HEK293 (cell line): ENCODE measurements at regions not wholly inside any gene's neighbourhood (a gene's known extent, or its start where the extent isn't known, plus 50 kb on each side); places are given as distances from the start of the nearest gene placed in this dataset.

ENCODE experiments used
- CTCF ChIA-PET: fragments of 350-600 bp; formaldehyde crosslinking; extraction: SDS; loops from one replicate; lab custom pipeline; 2021; ENCODE audit warnings: antibody characterized with exemption; lab: Yijun Ruan, JAX
- POLR2A ChIA-PET: fragments of 300-600 bp; formaldehyde crosslinking; extraction: SDS; loops from one replicate; lab custom pipeline; 2020; ENCODE audit warnings: antibody characterized with exemption, inconsistent platforms; lab: Yijun Ruan, JAX
- H3K27ac ChIP-seq: fragments of 200-500 bp; sonication (Bioruptor generic); 2 replicates; pipeline ENCODE4 v1.5.1; 2014; ENCODE audit warnings: low read depth, low read length, control low read depth, inconsistent platforms; ENCODE audit errors: extremely low read depth
- H3K36me3 ChIP-seq, 2 experiments: fragments of 200-500 bp in 1 of 2; sonication (Bioruptor generic) in 1 of 2; 1 replicate in 1 of 2; 2 replicates in 1 of 2; pipeline ENCODE4 v1.5.1; 2014 to 2017; ENCODE audit warnings: inconsistent platforms in 2 of 2, low read length in 2 of 2; ENCODE audit not compliant: control insufficient read depth in 2 of 2, insufficient read depth in 1 of 2
- H3K4me1 ChIP-seq: fragments of 200-500 bp; sonication (Bioruptor generic); 2 replicates; pipeline ENCODE4 v1.5.1; 2014; ENCODE audit warnings: mild to moderate bottlenecking, low read length, inconsistent platforms; ENCODE audit not compliant: control insufficient read depth, insufficient read depth
- H3K4me3 ChIP-seq: 2 replicates; pipeline ENCODE4 v1.5.1; 2011; ENCODE audit warnings: low read depth, mild to moderate bottlenecking, control low read depth, low read length, moderate library complexity
- H3K9me3 ChIP-seq: fragments of 200-500 bp; sonication (Bioruptor generic); 2 replicates; pipeline ENCODE4 v1.5.1; 2014; ENCODE audit warnings: low read depth, low read length, inconsistent platforms; ENCODE audit not compliant: control insufficient read depth, insufficient read depth
- FEZF1 ChIP-seq: fragments of 450-650 bp; formaldehyde crosslinking; IDR thresholded peaks from 2 replicates; pipeline ENCODE4 v1.5.1; 2016; ENCODE audit warnings: missing biosample characterization, missing genetic modification characterization
- GFI1B ChIP-seq: fragments of 450-650 bp; formaldehyde crosslinking; IDR thresholded peaks from 2 replicates; pipeline ENCODE4 v1.5.1; 2016; ENCODE audit warnings: missing biosample characterization, missing genetic modification characterization
- GLIS2 ChIP-seq: fragments of 450-650 bp; formaldehyde crosslinking; IDR thresholded peaks from 2 replicates; pipeline ENCODE4 v1.5.1; 2016; ENCODE audit warnings: missing biosample characterization, missing genetic modification characterization
- IKZF3 ChIP-seq: fragments of 450-650 bp; IDR thresholded peaks from 2 replicates; pipeline ENCODE4 v1.5.0; 2018; ENCODE audit warnings: missing biosample characterization, mild to moderate bottlenecking, missing genetic modification characterization, moderate library complexity
- ZBTB8A ChIP-seq: fragments of 450-650 bp; formaldehyde crosslinking; IDR thresholded peaks from 2 replicates; pipeline ENCODE4 v1.5.1; 2016; ENCODE audit warnings: missing biosample characterization, missing genetic modification characterization
- ZFP37 ChIP-seq: fragments of 450-650 bp; formaldehyde crosslinking; IDR thresholded peaks from 2 replicates; pipeline ENCODE4 v1.5.1; 2016; ENCODE audit warnings: missing biosample characterization, missing genetic modification characterization
- ZNF174 ChIP-seq: fragments of 450-650 bp; formaldehyde crosslinking; IDR thresholded peaks from 2 replicates; pipeline ENCODE4 v1.5.0; 2017; ENCODE audit warnings: missing biosample characterization, mild to moderate bottlenecking, missing genetic modification characterization
- ZNF292 ChIP-seq: fragments of 450-650 bp; formaldehyde crosslinking; IDR thresholded peaks from 2 replicates; pipeline ENCODE4 v1.5.1; 2016; ENCODE audit warnings: low read depth, missing biosample characterization, missing genetic modification characterization, borderline replicate concordance
- ZNF341 ChIP-seq: fragments of 450-650 bp; formaldehyde crosslinking; IDR thresholded peaks from 2 replicates; pipeline ENCODE4; 2016; ENCODE audit warnings: low read depth, missing biosample characterization, missing genetic modification characterization
- ZNF398 ChIP-seq: fragments of 450-650 bp; formaldehyde crosslinking; IDR thresholded peaks from 2 replicates; pipeline ENCODE4 v1.5.1; 2017; ENCODE audit warnings: missing biosample characterization, missing genetic modification characterization
- ZNF777 ChIP-seq: fragments of 450-650 bp; formaldehyde crosslinking; IDR thresholded peaks from 2 replicates; pipeline ENCODE4 v1.5.1; 2017; ENCODE audit warnings: missing biosample characterization, missing genetic modification characterization, borderline replicate concordance
- ZNF843 ChIP-seq: fragments of 450-650 bp; formaldehyde crosslinking; IDR thresholded peaks from 2 replicates; pipeline ENCODE4 v1.5.1; 2016; ENCODE audit warnings: missing biosample characterization, missing genetic modification characterization
- ZSCAN4 ChIP-seq: fragments of 450-650 bp; formaldehyde crosslinking; IDR thresholded peaks from 2 replicates; pipeline ENCODE4 v1.5.1; 2017; ENCODE audit warnings: missing biosample characterization, missing genetic modification characterization
- TF ChIP-seq, protein P1 (sequence below): fragments of 450-650 bp; formaldehyde crosslinking; IDR thresholded peaks from 2 replicates; pipeline ENCODE4 v1.5.1; 2017; ENCODE audit warnings: missing biosample characterization, missing genetic modification characterization
- TF ChIP-seq, protein P2 (sequence below): fragments of 450-650 bp; formaldehyde crosslinking; IDR thresholded peaks from 2 replicates; pipeline ENCODE4 v1.5.1; 2016; ENCODE audit warnings: missing biosample characterization, missing genetic modification characterization

- TF ChIP-seq, protein P1, sequence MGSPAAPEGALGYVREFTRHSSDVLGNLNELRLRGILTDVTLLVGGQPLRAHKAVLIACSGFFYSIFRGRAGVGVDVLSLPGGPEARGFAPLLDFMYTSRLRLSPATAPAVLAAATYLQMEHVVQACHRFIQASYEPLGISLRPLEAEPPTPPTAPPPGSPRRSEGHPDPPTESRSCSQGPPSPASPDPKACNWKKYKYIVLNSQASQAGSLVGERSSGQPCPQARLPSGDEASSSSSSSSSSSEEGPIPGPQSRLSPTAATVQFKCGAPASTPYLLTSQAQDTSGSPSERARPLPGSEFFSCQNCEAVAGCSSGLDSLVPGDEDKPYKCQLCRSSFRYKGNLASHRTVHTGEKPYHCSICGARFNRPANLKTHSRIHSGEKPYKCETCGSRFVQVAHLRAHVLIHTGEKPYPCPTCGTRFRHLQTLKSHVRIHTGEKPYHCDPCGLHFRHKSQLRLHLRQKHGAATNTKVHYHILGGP, result 0 out of 2 replicates have a peak, but pooled peaks have one; percentile 27
- TF ChIP-seq GLIS2 (no peak), ZSCAN4 (tag by site-specific recombination) (no peak), FEZF1 (tag by site-specific recombination) (peak; percentile 72), ZNF777 (no peak), ZNF843 (tag by site-specific recombination) (peak; percentile 70), ZNF292 (tag by site-specific recombination) (no peak)
- TF ChIP-seq, protein P2, sequence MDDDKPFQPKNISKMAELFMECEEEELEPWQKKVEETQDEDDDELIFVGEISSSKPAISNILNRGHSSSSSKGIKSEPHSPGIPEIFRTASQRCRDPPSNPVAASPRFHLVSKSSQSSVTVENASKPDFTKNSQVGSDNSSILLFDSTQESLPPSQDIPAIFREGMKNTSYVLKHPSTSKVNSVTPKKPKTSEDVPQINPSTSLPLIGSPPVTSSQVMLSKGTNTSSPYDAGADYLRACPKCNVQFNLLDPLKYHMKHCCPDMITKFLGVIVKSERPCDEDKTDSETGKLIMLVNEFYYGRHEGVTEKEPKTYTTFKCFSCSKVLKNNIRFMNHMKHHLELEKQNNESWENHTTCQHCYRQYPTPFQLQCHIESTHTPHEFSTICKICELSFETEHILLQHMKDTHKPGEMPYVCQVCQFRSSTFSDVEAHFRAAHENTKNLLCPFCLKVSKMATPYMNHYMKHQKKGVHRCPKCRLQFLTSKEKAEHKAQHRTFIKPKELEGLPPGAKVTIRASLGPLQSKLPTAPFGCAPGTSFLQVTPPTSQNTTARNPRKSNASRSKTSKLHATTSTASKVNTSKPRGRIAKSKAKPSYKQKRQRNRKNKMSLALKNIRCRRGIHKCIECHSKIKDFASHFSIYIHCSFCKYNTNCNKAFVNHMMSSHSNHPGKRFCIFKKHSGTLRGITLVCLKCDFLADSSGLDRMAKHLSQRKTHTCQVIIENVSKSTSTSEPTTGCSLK, result no peak
Measured at GRCh38 chr13:48838193-48838973, 137.3 kb upstream of the FNDC3A start (continued).

DNA sequence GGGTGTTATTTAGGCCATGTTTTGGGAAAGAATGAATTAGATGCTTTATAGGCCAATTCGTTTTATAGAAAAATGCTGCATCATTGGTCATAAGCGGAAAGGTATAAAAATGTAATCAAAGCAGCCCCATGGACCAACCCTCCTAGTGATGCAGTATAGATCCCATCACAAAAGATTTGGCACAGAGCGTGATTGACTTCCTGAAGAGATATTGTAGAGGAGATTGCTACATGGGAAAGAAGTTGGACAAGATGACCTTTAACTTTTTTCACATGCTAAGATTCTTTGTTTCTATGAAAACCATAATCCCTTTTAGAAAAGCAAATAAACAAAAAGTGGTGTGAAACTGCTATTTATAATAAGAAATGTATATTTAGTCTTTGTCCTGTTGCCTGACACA, 136.5 kb upstream of the FNDC3A start:
- Histone ChIP-seq H3K9me3 (no peaks in the 10 kb centered on the region), H3K4me1 (peaks cover 6% of the 10 kb centered on the region), H3K4me3 (no peak overlapping the region), H3K36me3 (no peaks in the 10 kb centered on the region), H3K27ac (no peak overlapping the region)
- ChIA-PET CTCF (no interaction called here), POLR2A (no interaction called here)
- TF ChIP-seq GFI1B (no peak), IKZF3 (tag by site-specific recombination) (no peak), ZNF398 (tag by site-specific recombination) (no peak), ZNF174 (tag by site-specific recombination) (no peak)

DNA sequence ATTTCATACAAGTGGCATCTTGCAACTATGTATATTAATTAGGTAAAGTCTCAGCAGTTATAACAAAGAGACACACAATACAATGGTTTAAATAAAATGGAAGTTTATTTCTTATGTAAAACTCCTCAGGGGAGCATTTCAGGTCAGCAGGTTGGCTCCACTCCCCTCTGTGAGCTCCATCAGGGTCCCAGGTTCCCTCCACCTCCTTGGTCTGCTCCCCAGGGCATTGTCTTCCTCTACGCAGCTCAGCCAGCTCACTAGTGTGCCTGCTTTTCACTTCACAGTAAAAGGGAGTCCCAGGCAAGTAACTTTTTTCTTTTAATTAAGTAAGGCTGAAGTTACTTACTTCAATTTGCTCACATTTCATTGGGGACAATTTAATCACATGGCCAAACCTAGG, 135.3 kb upstream of the FNDC3A start:
- POLR2A ChIA-PET, result no interaction called here
- CTCF ChIA-PET, result interaction anchor here (0.7 to 1.1 kb wide), 2 partner anchors 11 to 521 kb away, joined by 3 to 4 read pairs; no protein-coding TSS in a partner anchor
- no peaks in the 10 kb centered on the region for H3K36me3 ChIP-seq
- no peaks in the 10 kb centered on the region for H3K9me3 ChIP-seq
- TF ChIP-seq ZFP37 (tag by site-specific recombination), result no peak
- TF ChIP-seq ZBTB8A, result no peak
- no peak for TF ChIP-seq ZNF341
- TF ChIP-seq, all 188 proteins: peak for 0
- Histone ChIP-seq H3K27ac (no peak overlapping the region), H3K4me1 (peaks cover 6% of the 10 kb centered on the region), H3K4me3 (no peak overlapping the region)
